ENCODE measurements at regions not wholly inside any gene's neighbourhood (a gene's known extent, or its start where the extent isn't known, plus 50 kb on each side); places are given as distances from the start of the nearest gene placed in this dataset.

DNA sequence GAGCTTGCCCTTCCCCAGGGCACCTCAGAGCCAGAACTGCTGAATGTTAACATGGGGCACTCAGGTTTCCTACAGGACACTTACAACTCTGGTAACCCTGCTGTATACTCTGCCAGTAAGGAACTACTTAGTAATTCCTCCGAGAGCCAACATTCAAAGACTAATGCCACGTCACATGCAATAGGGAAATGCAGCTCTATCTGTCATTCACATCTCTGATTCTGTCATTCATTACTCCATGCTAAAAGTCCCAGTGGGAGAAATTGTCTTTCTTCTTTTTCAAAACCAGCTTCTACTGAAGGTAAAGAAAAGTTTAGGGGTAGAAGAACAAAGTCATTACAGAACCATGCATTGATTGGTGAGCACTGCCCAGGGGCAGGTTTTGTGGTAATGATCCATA is 189.2 kb downstream of the DAD1 start:
- TF ChIP-seq GABPA (IDR thresholded peaks at IDR 0.05 in 1 of 2, conservative IDR thresholded peaks at IDR 0.05 in 1 of 2) (no peak), TAF1 (conservative IDR thresholded peaks at IDR 0.05) (no peak)
- TF ChIP-seq, protein P1, sequence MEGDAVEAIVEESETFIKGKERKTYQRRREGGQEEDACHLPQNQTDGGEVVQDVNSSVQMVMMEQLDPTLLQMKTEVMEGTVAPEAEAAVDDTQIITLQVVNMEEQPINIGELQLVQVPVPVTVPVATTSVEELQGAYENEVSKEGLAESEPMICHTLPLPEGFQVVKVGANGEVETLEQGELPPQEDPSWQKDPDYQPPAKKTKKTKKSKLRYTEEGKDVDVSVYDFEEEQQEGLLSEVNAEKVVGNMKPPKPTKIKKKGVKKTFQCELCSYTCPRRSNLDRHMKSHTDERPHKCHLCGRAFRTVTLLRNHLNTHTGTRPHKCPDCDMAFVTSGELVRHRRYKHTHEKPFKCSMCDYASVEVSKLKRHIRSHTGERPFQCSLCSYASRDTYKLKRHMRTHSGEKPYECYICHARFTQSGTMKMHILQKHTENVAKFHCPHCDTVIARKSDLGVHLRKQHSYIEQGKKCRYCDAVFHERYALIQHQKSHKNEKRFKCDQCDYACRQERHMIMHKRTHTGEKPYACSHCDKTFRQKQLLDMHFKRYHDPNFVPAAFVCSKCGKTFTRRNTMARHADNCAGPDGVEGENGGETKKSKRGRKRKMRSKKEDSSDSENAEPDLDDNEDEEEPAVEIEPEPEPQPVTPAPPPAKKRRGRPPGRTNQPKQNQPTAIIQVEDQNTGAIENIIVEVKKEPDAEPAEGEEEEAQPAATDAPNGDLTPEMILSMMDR (IDR thresholded peaks at IDR 0.05; ENCODE audit: low read depth, low read length, missing input control), result no peak
- TF ChIP-seq, protein P2, sequence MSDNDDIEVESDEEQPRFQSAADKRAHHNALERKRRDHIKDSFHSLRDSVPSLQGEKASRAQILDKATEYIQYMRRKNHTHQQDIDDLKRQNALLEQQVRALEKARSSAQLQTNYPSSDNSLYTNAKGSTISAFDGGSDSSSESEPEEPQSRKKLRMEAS (IDR thresholded peaks at IDR 0.05), result no peak
- TF ChIP-seq, protein P3, sequence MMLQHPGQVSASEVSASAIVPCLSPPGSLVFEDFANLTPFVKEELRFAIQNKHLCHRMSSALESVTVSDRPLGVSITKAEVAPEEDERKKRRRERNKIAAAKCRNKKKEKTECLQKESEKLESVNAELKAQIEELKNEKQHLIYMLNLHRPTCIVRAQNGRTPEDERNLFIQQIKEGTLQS (IDR thresholded peaks at IDR 0.05), result no peak

Measured in liver (tissue), 3 donors.